Heart left ventricle (tissue), 13 donors: ENCODE measurements at regions not wholly inside any gene's neighbourhood (a gene's known extent, or its start where the extent isn't known, plus 50 kb on each side); places are given as distances from the start of the nearest gene placed in this dataset.

ENCODE experiments used
- CTCF ChIP-seq, 12 donors: fragments of 200-600 bp; sonication (generic) in 4 of 12; IDR thresholded peaks; one replicate each; pipeline versions ENCODE4 v1.5.0 to v1.8.0; 2018 to 2022; ENCODE audit warnings: antibody characterized with exemption in 12 of 12, mild to moderate bottlenecking in 5 of 12
- POLR2A ChIP-seq, 2 donors: fragments of 450-650 bp; IDR thresholded peaks; one replicate each; pipeline ENCODE4 v1.6.1; 2017; ENCODE audit warnings: antibody characterized with exemption in 2 of 2, mild to moderate bottlenecking in 2 of 2, moderate library complexity in 2 of 2
- donor health status: ischemic (EF 13 %, LVEDD 7.1; RV severe dilation, severe dysfunction).
- donor health status: DM: no; HTN: yes; CAD: no.
- donor health status: DM: no; HTN: no; CAD: no.
- donor health status: ischemic (EF 25% LVEDD 6.9; RV normal size, moderate dysfunction).
- donor health status: ischemic (EF 25% LVEDD 5.7; RV mildly dilated, moderate dysfunction).
- donor health status: ischemic (EF 35%, LVEDD 5.7; RV mildly dilated, moderate dysfunction).
- donor health status: nonischemic (EF 11% LVEDD 7.7; RV severe dilation, severe dysfunction).
- donor health status: DM: yes; HTN: yes; CAD: no.
- donor health status: PGD.
- donor health status: ischemic (EF 29% LVEDD 5.4; RV normal size, mild dysfunction).
- donor health status: nonischemic (EF 23%, LVEDD 6.1; RV moderate dilation, normal function).

- no peak for TF ChIP-seq CTCF (IDR thresholded peaks at IDR 0.05)
- TF ChIP-seq POLR2A (IDR thresholded peaks at IDR 0.05): no peak
These were observed 197.5 kb upstream of the PRSS58 start for GRCh38 chr7:142455392-142455791.
